PC-9 (cell line): ENCODE measurements at regions not wholly inside any gene's neighbourhood (a gene's known extent, or its start where the extent isn't known, plus 50 kb on each side); places are given as distances from the start of the nearest gene placed in this dataset.

Experiments
- CTCF ChIP-seq: fragments of 200-600 bp; sonication (generic); conservative IDR thresholded peaks from 2 replicates; pipeline ENCODE4 v1.6.1; 2017; ENCODE audit warnings: mixed run types, antibody characterized with exemption, mild to moderate bottlenecking, moderate library complexity
- EZH2 ChIP-seq: fragments of 200-600 bp; sonication (generic); IDR thresholded peaks from 2 replicates; pipeline ENCODE4 v1.8.0; 2017; ENCODE audit warnings: antibody characterized with exemption, low read depth

- no peak for TF ChIP-seq CTCF
- no peak for TF ChIP-seq EZH2
Measured at GRCh38 chr6:155549928-155550327, 94.3 kb upstream of the NOX3 start.
